Uterus (tissue), 3 donors: ENCODE measurements at regions not wholly inside any gene's neighbourhood (a gene's known extent, or its start where the extent isn't known, plus 50 kb on each side); places are given as distances from the start of the nearest gene placed in this dataset.

Source experiments
- DNase-seq, 2 donors: peaks; one replicate each; pipeline ENCODE4 v3.0.0-alpha.2; 2019 to 2020
- H3K27ac ChIP-seq, 2 donors: fragments of 200-600 bp; sonication (generic); 1 replicate in 1 of 2; 2 replicates in 1 of 2; pipeline ENCODE4 v1.5.1; 2016 to 2018
- H3K27me3 ChIP-seq, 2 donors: fragments of 200-600 bp; sonication (generic); one replicate each; pipeline ENCODE4 v1.5.1; 2018 to 2019; ENCODE audit warnings: control low read depth in 1 of 2
- H3K36me3 ChIP-seq, 2 donors: fragments of 200-600 bp; sonication (generic); one replicate each; pipeline ENCODE4 v1.5.1; 2019; ENCODE audit warnings: control low read depth in 1 of 2
- H3K4me1 ChIP-seq, 2 donors: fragments of 200-600 bp; sonication (generic); one replicate each; pipeline ENCODE4 v1.5.1; 2018 to 2019; ENCODE audit warnings: control low read depth in 1 of 2
- H3K4me3 ChIP-seq, 2 donors: fragments of 200-600 bp; sonication (generic); 1 replicate in 1 of 2; 2 replicates in 1 of 2; pipeline ENCODE4 v1.5.1; 2018 to 2019; ENCODE audit warnings: mild to moderate bottlenecking in 1 of 2
- H3K9me3 ChIP-seq, 2 donors: fragments of 200-600 bp; sonication (generic); one replicate each; pipeline ENCODE4 v1.5.1; 2019; ENCODE audit warnings: control low read depth in 1 of 2
- CTCF ChIP-seq, 4 experiments: fragments of 200-600 bp in 2 of 4; fragments of 450-650 bp in 2 of 4; sonication (generic) in 2 of 4; IDR thresholded peaks; one replicate each; pipeline ENCODE4 v1.5.1; 2016 to 2019; ENCODE audit warnings: antibody characterized with exemption in 4 of 4, mild to moderate bottlenecking in 2 of 4, moderate library complexity in 1 of 4
- POLR2A ChIP-seq, 2 donors: fragments of 450-650 bp; IDR thresholded peaks; one replicate each; pipeline ENCODE4 v1.6.1; 2016; ENCODE audit warnings: antibody characterized with exemption in 2 of 2, mild to moderate bottlenecking in 1 of 2, moderate library complexity in 1 of 2
- intact Hi-C: fragments of 100-400 bp; cut with DNase I; formaldehyde crosslinking; loops from one replicate; pipeline ENCODE4 v1.15.1; 2023; ENCODE audit warnings: low total_unique reads
- donor health status: DM: yes; HTN: yes; CAD: no.

- no peak overlapping the region for H3K27ac ChIP-seq
- no peaks in the 10 kb centered on the region for H3K27me3 ChIP-seq
- no peak for DNase-seq
- no peaks in the 10 kb centered on the region for H3K9me3 ChIP-seq
- no peaks in the 10 kb centered on the region for H3K4me1 ChIP-seq
- TF ChIP-seq POLR2A (IDR thresholded peaks at IDR 0.05) (no peak), CTCF (IDR thresholded peaks at IDR 0.05) (no peak)
- intact Hi-C loops = no loop called here
- no peak overlapping the region for H3K4me3 ChIP-seq
- no peaks in the 10 kb centered on the region for H3K36me3 ChIP-seq
Observed at GRCh38 chr2:226440127-226440918, 359.3 kb downstream of the IRS1 start.

GRCh38 chr2:226439337-226439736 lies 360.3 kb downstream of the IRS1 start:
- H3K4me1 ChIP-seq = no peaks in the 10 kb centered on the region
- no peaks in the 10 kb centered on the region for H3K36me3 ChIP-seq
- intact Hi-C loops = no loop called here
- no peaks in the 10 kb centered on the region for H3K27me3 ChIP-seq
- DNase-seq = no peak
- no peak for TF ChIP-seq POLR2A (IDR thresholded peaks at IDR 0.05)
- TF ChIP-seq CTCF (IDR thresholded peaks at IDR 0.05) = no peak
- no peak overlapping the region for H3K4me3 ChIP-seq
- no peaks in the 10 kb centered on the region for H3K9me3 ChIP-seq
- H3K27ac ChIP-seq = no peak overlapping the region

- intact Hi-C loops = no loop called here
- TF ChIP-seq POLR2A (IDR thresholded peaks at IDR 0.05) (no peak), CTCF (IDR thresholded peaks at IDR 0.05) (no peak)
Observed at GRCh38 chr2:226435146-226435545, 364.5 kb downstream of the IRS1 start.

GRCh38 chr2:226434702-226435101 lies 364.9 kb downstream of the IRS1 start:
- Histone ChIP-seq H3K36me3 (no peaks in the 10 kb centered on the region), H3K4me1 (no peaks in the 10 kb centered on the region), H3K27me3 (no peaks in the 10 kb centered on the region), H3K4me3 (no peak overlapping the region), H3K9me3 (no peaks in the 10 kb centered on the region), H3K27ac (no peak overlapping the region)
- no peak for DNase-seq
- no peak for TF ChIP-seq CTCF (IDR thresholded peaks at IDR 0.05)
- TF ChIP-seq POLR2A (IDR thresholded peaks at IDR 0.05) = no peak
- intact Hi-C loops = no loop called here

More at GRCh38 chr2:226435146-226435545, 364.5 kb downstream of the IRS1 start:
- Histone ChIP-seq H3K36me3 (no peaks in the 10 kb centered on the region), H3K4me3 (no peak overlapping the region), H3K4me1 (no peaks in the 10 kb centered on the region), H3K9me3 (no peaks in the 10 kb centered on the region), H3K27me3 (no peaks in the 10 kb centered on the region), H3K27ac (no peak overlapping the region)
- no peak for DNase-seq

- DNase-seq = no peak
- no peak overlapping the region for H3K4me3 ChIP-seq
- no peak for TF ChIP-seq CTCF (IDR thresholded peaks at IDR 0.05)
- TF ChIP-seq POLR2A (IDR thresholded peaks at IDR 0.05) = no peak
- H3K36me3 ChIP-seq = no peaks in the 10 kb centered on the region
- H3K4me1 ChIP-seq = no peaks in the 10 kb centered on the region
- H3K27me3 ChIP-seq = no peaks in the 10 kb centered on the region
- H3K9me3 ChIP-seq = no peaks in the 10 kb centered on the region
- H3K27ac ChIP-seq = no peak overlapping the region
- intact Hi-C loops = no loop called here
Observed at GRCh38 chr2:226431288-226431948, 368.2 kb downstream of the IRS1 start.
